ENCODE measurements at regions not wholly inside any gene's neighbourhood (a gene's known extent, or its start where the extent isn't known, plus 50 kb on each side); places are given as distances from the start of the nearest gene placed in this dataset.

GRCh38 chr5:116626945-116627679, 52.5 kb upstream of the SEMA6A start (continued):
- TF ChIP-seq KLF5 (IDR thresholded peaks at IDR 0.05; ENCODE audit: partially characterized antibody) = no peak
- TF ChIP-seq RUNX3 (IDR thresholded peaks at IDR 0.05; ENCODE audit: low read length) = peak; percentile 73
- TF ChIP-seq MLLT1 (IDR thresholded peaks at IDR 0.05) = no peak
- peak; percentile 87 for TF ChIP-seq MTA2 (IDR thresholded peaks at IDR 0.05; ENCODE audit: low read depth)
- TF ChIP-seq HDAC6 (IDR thresholded peaks at IDR 0.05; ENCODE audit: unreplicated experiment) = no peak
- no peak for TF ChIP-seq BCLAF1 (IDR thresholded peaks at IDR 0.05)
- peak; percentile 73 for TF ChIP-seq JUNB (IDR thresholded peaks at IDR 0.05)
- 0 out of 2 replicates have a peak, but pooled peaks have one; percentile 27 for TF ChIP-seq NFIC (IDR thresholded peaks at IDR 0.05; ENCODE audit: low read depth, low read length)
- no peak for TF ChIP-seq SUZ12 (IDR thresholded peaks at IDR 0.05; ENCODE audit: unreplicated experiment)
- peak; percentile 88 for TF ChIP-seq TCF3 (IDR thresholded peaks at IDR 0.05; ENCODE audit: borderline replicate concordance, insufficient read depth, low read depth, low read length)
- peak; percentile 86 for TF ChIP-seq BCL11A (IDR thresholded peaks at IDR 0.05; ENCODE audit: low read depth, low read length)
- TF ChIP-seq SKIL (IDR thresholded peaks at IDR 0.05; ENCODE audit: low read depth, poor library complexity, severe bottlenecking) = peak; percentile 52
- TF ChIP-seq REST (IDR thresholded peaks at IDR 0.05; ENCODE audit: low read depth, low read length) = peak; percentile 65; the same call in 1 of the 2 replicates
- no peak for TF ChIP-seq KDM1A (IDR thresholded peaks at IDR 0.05; ENCODE audit: borderline replicate concordance)
- TF ChIP-seq TBL1XR1 (IDR thresholded peaks at IDR 0.05; ENCODE audit: low read depth, low read length) = 0 out of 2 replicates have a peak, but pooled peaks have one; percentile 32
- TF ChIP-seq ATF7 (IDR thresholded peaks at IDR 0.05; ENCODE audit: low read depth) = peak; percentile 45; the same call in 1 of the 2 replicates
- no peak for TF ChIP-seq CHD2 (IDR thresholded peaks at IDR 0.05; ENCODE audit: borderline replicate concordance, low read depth, low read length)
- no peak for TF ChIP-seq IRF5 (IDR thresholded peaks at IDR 0.05; ENCODE audit: borderline replicate concordance)

Data from GM12878 (cell line).